ENCODE measurements at regions not wholly inside any gene's neighbourhood (a gene's known extent, or its start where the extent isn't known, plus 50 kb on each side); places are given as distances from the start of the nearest gene placed in this dataset.

DNA sequence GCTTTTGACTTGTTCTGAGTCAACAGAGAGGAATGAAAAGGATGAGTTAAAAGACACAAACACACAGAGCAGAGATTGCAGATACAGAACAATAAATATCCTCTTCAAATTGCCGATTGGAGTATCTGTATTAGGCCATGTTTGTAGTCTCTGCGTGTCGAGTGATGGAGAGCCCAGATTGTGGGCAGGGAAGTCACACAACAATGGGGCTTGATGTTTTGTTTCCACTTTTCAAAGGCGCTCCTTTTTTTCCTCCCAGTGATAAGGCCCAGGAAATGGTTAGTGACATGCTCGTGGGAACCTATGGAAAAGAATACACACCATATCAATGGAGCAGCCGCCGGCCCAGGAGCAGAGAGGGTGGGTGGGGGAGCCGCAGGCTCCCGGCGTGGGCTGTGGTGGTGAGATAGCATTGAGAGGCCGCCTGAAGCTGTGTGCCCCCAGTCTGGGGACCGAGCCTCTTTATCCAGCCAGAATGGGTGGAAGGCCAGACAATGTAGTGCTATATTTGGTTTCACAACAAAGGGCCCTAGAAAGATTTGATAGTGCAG, 555.9 kb downstream of the INSC start:
- CTCF ChIA-PET = no interaction called here

DNA sequence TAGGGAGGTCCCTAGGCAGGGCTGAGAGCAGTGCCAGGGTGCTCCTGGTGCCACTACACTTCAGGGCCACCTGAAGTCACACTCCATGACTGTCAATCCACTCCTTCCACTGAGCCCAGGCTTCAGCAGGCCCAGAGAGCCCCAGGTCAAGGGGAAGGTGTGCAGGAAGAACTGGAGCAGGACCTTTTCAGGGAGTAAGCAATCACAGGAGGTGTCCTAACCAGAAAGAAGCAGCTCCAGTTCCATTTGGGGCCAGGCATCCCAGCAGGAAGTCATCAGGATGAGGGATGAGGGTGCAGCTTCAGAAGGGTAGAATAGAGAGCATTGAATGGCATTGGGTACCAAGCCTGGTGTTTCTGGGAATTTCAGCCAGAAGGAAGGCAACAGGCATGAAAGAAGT, 556.5 kb downstream of the INSC start:
- Histone ChIP-seq H3K4me1 (ENCODE audit: insufficient read depth, low read length) (no peaks in the 10 kb centered on the region), H3K9me3 (ENCODE audit: control insufficient read depth in 1 of 2, insufficient read depth in 1 of 2, low read length in 2 of 2) (peaks cover 0 to 8% of the 10 kb centered on the region in 2 experiments), H3K36me3 (ENCODE audit: insufficient read depth, low read length) (no peaks in the 10 kb centered on the region), H3K27ac (ENCODE audit: low read depth in 1 of 2, low read length in 2 of 2) (no peak overlapping the region), H3K27me3 (ENCODE audit: control insufficient read depth in 1 of 2, insufficient read depth in 2 of 2, low read length in 2 of 2) (peaks cover 0 to 5% of the 10 kb centered on the region in 2 experiments), H3K4me3 (ENCODE audit: low read length) (no peak overlapping the region)
- no peak for DNase-seq
- POLR2A ChIA-PET = no interaction called here
- Mint-ChIP-seq H3K27me3 (peaks cover 32% of the 10 kb centered on the region), H3K4me3 (no peak overlapping the region), H3K27ac (no peak overlapping the region), H3K9me3 (no peaks in the 10 kb centered on the region), H3K36me3 (ENCODE audit: low read depth) (no peaks in the 10 kb centered on the region), H3K4me1 (ENCODE audit: low read depth) (no peaks in the 10 kb centered on the region)
- no peak for ATAC-seq (ENCODE audit: poor library complexity)
- CTCF ChIA-PET = no interaction called here
- intact Hi-C loops (cut with DNase I, micrococcal nuclease) = no loop called here
- TF ChIP-seq CTCF (IDR thresholded peaks at IDR 0.05) = no peak

More for the DNA sequence above, 555.9 kb downstream of the INSC start:
- H3K36me3 ChIP-seq (ENCODE audit: insufficient read depth, low read length) = no peaks in the 10 kb centered on the region
- intact Hi-C loops (cut with DNase I, micrococcal nuclease) = no loop called here
- peaks cover 32% of the 10 kb centered on the region for H3K27me3 Mint-ChIP-seq
- H3K4me1 ChIP-seq (ENCODE audit: insufficient read depth, low read length) = no peaks in the 10 kb centered on the region
- no peaks in the 10 kb centered on the region for H3K36me3 Mint-ChIP-seq (ENCODE audit: low read depth)
- ATAC-seq (ENCODE audit: poor library complexity) = no peak
- no peak overlapping the region for H3K27ac Mint-ChIP-seq
- peaks cover 0 to 5% of the 10 kb centered on the region in 2 experiments for H3K27me3 ChIP-seq (ENCODE audit: control insufficient read depth in 1 of 2, insufficient read depth in 2 of 2, low read length in 2 of 2)
- DNase-seq = no peak
- H3K9me3 ChIP-seq (ENCODE audit: control insufficient read depth in 1 of 2, insufficient read depth in 1 of 2, low read length in 2 of 2) = peaks cover 0 to 8% of the 10 kb centered on the region in 2 experiments
- H3K27ac ChIP-seq (ENCODE audit: low read depth in 1 of 2, low read length in 2 of 2) = no peak overlapping the region
- H3K4me1 Mint-ChIP-seq (ENCODE audit: low read depth) = no peaks in the 10 kb centered on the region
- H3K4me3 ChIP-seq (ENCODE audit: low read length) = no peak overlapping the region
- H3K9me3 Mint-ChIP-seq = no peaks in the 10 kb centered on the region
- TF ChIP-seq CTCF (IDR thresholded peaks at IDR 0.05) = no peak
- H3K4me3 Mint-ChIP-seq = no peak overlapping the region
- POLR2A ChIA-PET = no interaction called here

DNA sequence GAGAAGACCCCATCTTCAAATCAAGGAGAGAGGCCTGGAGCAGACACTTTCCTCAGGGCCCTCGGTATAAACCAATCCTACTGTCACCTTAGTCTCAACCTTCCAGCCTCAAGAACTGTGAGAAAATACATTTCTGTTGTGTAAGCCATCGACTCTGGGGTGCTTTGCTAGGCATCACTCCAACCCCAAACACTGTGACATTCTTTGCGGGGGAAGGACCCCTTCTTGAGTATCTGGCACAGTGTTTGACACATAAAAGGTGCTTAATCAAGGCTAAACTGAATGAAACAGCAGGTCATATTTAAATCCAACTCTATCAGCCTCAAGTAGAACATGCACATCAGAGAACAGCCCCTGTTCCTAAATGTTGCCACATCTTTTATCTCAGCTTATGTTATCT, 558.1 kb downstream of the INSC start:
- Histone ChIP-seq H3K4me3 (ENCODE audit: low read length) (no peak overlapping the region), H3K36me3 (ENCODE audit: insufficient read depth, low read length) (no peaks in the 10 kb centered on the region), H3K9me3 (ENCODE audit: control insufficient read depth in 1 of 2, insufficient read depth in 1 of 2, low read length in 2 of 2) (peaks cover 0 to 8% of the 10 kb centered on the region in 2 experiments), H3K27me3 (ENCODE audit: control insufficient read depth in 1 of 2, insufficient read depth in 2 of 2, low read length in 2 of 2) (peaks cover 0 to 5% of the 10 kb centered on the region in 2 experiments), H3K4me1 (ENCODE audit: insufficient read depth, low read length) (no peaks in the 10 kb centered on the region), H3K27ac (ENCODE audit: low read depth in 1 of 2, low read length in 2 of 2) (no peak overlapping the region)
- ChIA-PET CTCF (no interaction called here), POLR2A (no interaction called here)
- H3K4me3 Mint-ChIP-seq = no peak overlapping the region
- intact Hi-C loops (cut with DNase I, micrococcal nuclease) = no loop called here
- peaks cover 32% of the 10 kb centered on the region for H3K27me3 Mint-ChIP-seq
- no peaks in the 10 kb centered on the region for H3K36me3 Mint-ChIP-seq (ENCODE audit: low read depth)
- no peak for TF ChIP-seq CTCF (IDR thresholded peaks at IDR 0.05)
- ATAC-seq (ENCODE audit: poor library complexity) (no peak), DNase-seq (no peak)
- no peaks in the 10 kb centered on the region for H3K4me1 Mint-ChIP-seq (ENCODE audit: low read depth)
- H3K27ac Mint-ChIP-seq = no peak overlapping the region
- H3K9me3 Mint-ChIP-seq = peaks cover 11% of the 10 kb centered on the region
